Posterior cingulate gyrus (tissue), 11 donors: ENCODE measurements at regions not wholly inside any gene's neighbourhood (a gene's known extent, or its start where the extent isn't known, plus 50 kb on each side); places are given as distances from the start of the nearest gene placed in this dataset.
"Not testable (repeated sequence)": the region's sequence is repeated elsewhere in the genome, so short reads cannot be mapped to it uniquely, and the experiment has no call there.

ENCODE experiments used
- DNase-seq, 10 donors: peaks; one replicate each; pipeline versions ENCODE4 v3.0.0 to v3.0.0-alpha.2; 2020 to 2021; ENCODE audit warnings: mixed read lengths in 3 of 10
- intact Hi-C: fragments of 100-400 bp; cut with DNase I; formaldehyde crosslinking; loops from one replicate; pipeline ENCODE4 v1.15.1; 2023

GRCh38 chr5:136513430-136513829, 148.1 kb upstream of the TRPC7 start:
- DNase-seq: no peak
- intact Hi-C loops: no loop called here

- intact Hi-C loops: no loop called here
These were observed 145.7 kb upstream of the TRPC7 start for GRCh38 chr5:136511046-136511445.

GRCh38 chr5:136510481-136510880, 145.1 kb upstream of the TRPC7 start:
- intact Hi-C loops: no loop called here
- DNase-seq: no peak

More at GRCh38 chr5:136511046-136511445, 145.7 kb upstream of the TRPC7 start:
- DNase-seq: no peak

- no peak for DNase-seq
- intact Hi-C loops: no loop called here
These were observed 140.8 kb upstream of the TRPC7 start for GRCh38 chr5:136506131-136506530.

GRCh38 chr5:136501133-136501532, 135.8 kb upstream of the TRPC7 start:
- intact Hi-C loops: no loop called here
- no peak for DNase-seq

- intact Hi-C loops: no loop called here
- no peak for DNase-seq
These were observed 127.2 kb upstream of the TRPC7 start for GRCh38 chr5:136492587-136492986.

- intact Hi-C loops: no loop called here
- no peak for DNase-seq
These were observed 126.5 kb upstream of the TRPC7 start for GRCh38 chr5:136491806-136492205.

GRCh38 chr5:136484808-136485325, 119.5 kb upstream of the TRPC7 start:
- intact Hi-C loops: no loop called here
- DNase-seq: no peak

- no peak for DNase-seq
- intact Hi-C loops: no loop called here
These were observed 116.9 kb upstream of the TRPC7 start for GRCh38 chr5:136482206-136482605.

- no peak for DNase-seq
- intact Hi-C loops: no loop called here
These were observed 109.1 kb upstream of the TRPC7 start for GRCh38 chr5:136474466-136474865.

- intact Hi-C loops: no loop called here
- no peak for DNase-seq
These were observed 102.3 kb upstream of the TRPC7 start for GRCh38 chr5:136467632-136468031.

- intact Hi-C loops: no loop called here
- DNase-seq: no peak
These were observed 100.7 kb upstream of the TRPC7 start for GRCh38 chr5:136466041-136466415.

GRCh38 chr5:136458481-136458880, 93.1 kb upstream of the TRPC7 start:
- intact Hi-C loops: no loop called here

GRCh38 chr5:136457390-136458013, 92.2 kb upstream of the TRPC7 start:
- DNase-seq: peak in 4 of 10 donors; percentile 17 to 75 (median 72)
- intact Hi-C loops: no loop called here

More at GRCh38 chr5:136458481-136458880, 93.1 kb upstream of the TRPC7 start:
- no peak for DNase-seq

GRCh38 chr5:136455409-136455808, 90.1 kb upstream of the TRPC7 start:
- intact Hi-C loops: no loop called here
- no peak for DNase-seq

GRCh38 chr5:136453986-136454758, 88.8 kb upstream of the TRPC7 start:
- no peak for DNase-seq
- intact Hi-C loops: no loop called here

GRCh38 chr5:136453199-136453598, 87.9 kb upstream of the TRPC7 start:
- DNase-seq: no peak
- intact Hi-C loops: no loop called here

GRCh38 chr5:136447576-136447975, 82.2 kb upstream of the TRPC7 start:
- DNase-seq, intact Hi-C loops: not testable (repeated sequence)

GRCh38 chr5:136446565-136446964, 81.2 kb upstream of the TRPC7 start:
- DNase-seq: peak in 1 of 10 donors; percentile 24
- intact Hi-C loops: no loop called here

- DNase-seq: peak in 1 of 10 donors; percentile 68
- intact Hi-C loops: not testable (repeated sequence)
These were observed 78.8 kb upstream of the TRPC7 start for GRCh38 chr5:136444099-136444498.

GRCh38 chr5:136439367-136439766, 74.0 kb upstream of the TRPC7 start:
- intact Hi-C loops: no loop called here
- DNase-seq: no peak
